Hepatic stellate cell (primary cell): ENCODE measurements at regions not wholly inside any gene's neighbourhood (a gene's known extent, or its start where the extent isn't known, plus 50 kb on each side); places are given as distances from the start of the nearest gene placed in this dataset.

Experiments
- DNase-seq: peaks from one replicate; pipeline ENCODE4 v3.0.0; 2011; ENCODE audit warnings: low spot score

- no peak for DNase-seq
Observed at GRCh38 chr22:48651036-48651890, 1176.4 kb downstream of the BRD1 start.

- DNase-seq, result no peak
Observed at GRCh38 chr22:48650323-48651035, 1177.2 kb downstream of the BRD1 start.

- DNase-seq, result no peak
Observed at GRCh38 chr22:48649466-48649865, 1178.2 kb downstream of the BRD1 start.

GRCh38 chr22:48649031-48649430 is 1178.6 kb downstream of the BRD1 start:
- no peak for DNase-seq

- DNase-seq, result no peak
Observed at GRCh38 chr22:48647606-48648515, 1179.8 kb downstream of the BRD1 start.

- DNase-seq, result no peak
Observed at GRCh38 chr22:48647051-48647450, 1180.6 kb downstream of the BRD1 start.

- no peak for DNase-seq
Observed at GRCh38 chr22:48646216-48646925, 1181.3 kb downstream of the BRD1 start.

- no peak for DNase-seq
Observed at GRCh38 chr22:48645766-48646165, 1181.9 kb downstream of the BRD1 start.

GRCh38 chr22:48644997-48645396 is 1182.7 kb downstream of the BRD1 start:
- DNase-seq, result no peak

GRCh38 chr22:48644108-48644507 is 1183.6 kb downstream of the BRD1 start:
- DNase-seq, result no peak

GRCh38 chr22:48643066-48643731 is 1184.5 kb downstream of the BRD1 start:
- no peak for DNase-seq

GRCh38 chr22:48642550-48642949 is 1185.1 kb downstream of the BRD1 start:
- no peak for DNase-seq

GRCh38 chr22:48641906-48642475 is 1185.7 kb downstream of the BRD1 start:
- DNase-seq, result no peak

GRCh38 chr22:48640890-48641841 is 1186.5 kb downstream of the BRD1 start:
- DNase-seq, result no peak

GRCh38 chr22:48639896-48640748 is 1187.6 kb downstream of the BRD1 start:
- DNase-seq, result no peak

- no peak for DNase-seq
Observed at GRCh38 chr22:48639021-48639795, 1188.5 kb downstream of the BRD1 start.

GRCh38 chr22:48637231-48637630 is 1190.4 kb downstream of the BRD1 start:
- no peak for DNase-seq

GRCh38 chr22:48636746-48637145 is 1190.9 kb downstream of the BRD1 start:
- no peak for DNase-seq
